Lower leg skin (tissue), 3 donors: ENCODE measurements at regions not wholly inside any gene's neighbourhood (a gene's known extent, or its start where the extent isn't known, plus 50 kb on each side); places are given as distances from the start of the nearest gene placed in this dataset.

Source experiments
- POLR2A ChIP-seq, 2 donors: fragments of 450-650 bp; IDR thresholded peaks; one replicate each; pipeline ENCODE4 v1.6.1; 2016 to 2017; ENCODE audit warnings: antibody characterized with exemption in 2 of 2, mild to moderate bottlenecking in 1 of 2, moderate library complexity in 1 of 2
- TF ChIP-seq, protein P1 (sequence below), 3 donors: fragments of 450-650 bp; IDR thresholded peaks; one replicate each; pipeline ENCODE4 v1.5.1; 2016; ENCODE audit warnings: antibody characterized with exemption in 3 of 3, mild to moderate bottlenecking in 3 of 3, moderate library complexity in 2 of 3

- TF ChIP-seq, protein P1, sequence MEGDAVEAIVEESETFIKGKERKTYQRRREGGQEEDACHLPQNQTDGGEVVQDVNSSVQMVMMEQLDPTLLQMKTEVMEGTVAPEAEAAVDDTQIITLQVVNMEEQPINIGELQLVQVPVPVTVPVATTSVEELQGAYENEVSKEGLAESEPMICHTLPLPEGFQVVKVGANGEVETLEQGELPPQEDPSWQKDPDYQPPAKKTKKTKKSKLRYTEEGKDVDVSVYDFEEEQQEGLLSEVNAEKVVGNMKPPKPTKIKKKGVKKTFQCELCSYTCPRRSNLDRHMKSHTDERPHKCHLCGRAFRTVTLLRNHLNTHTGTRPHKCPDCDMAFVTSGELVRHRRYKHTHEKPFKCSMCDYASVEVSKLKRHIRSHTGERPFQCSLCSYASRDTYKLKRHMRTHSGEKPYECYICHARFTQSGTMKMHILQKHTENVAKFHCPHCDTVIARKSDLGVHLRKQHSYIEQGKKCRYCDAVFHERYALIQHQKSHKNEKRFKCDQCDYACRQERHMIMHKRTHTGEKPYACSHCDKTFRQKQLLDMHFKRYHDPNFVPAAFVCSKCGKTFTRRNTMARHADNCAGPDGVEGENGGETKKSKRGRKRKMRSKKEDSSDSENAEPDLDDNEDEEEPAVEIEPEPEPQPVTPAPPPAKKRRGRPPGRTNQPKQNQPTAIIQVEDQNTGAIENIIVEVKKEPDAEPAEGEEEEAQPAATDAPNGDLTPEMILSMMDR (IDR thresholded peaks at IDR 0.05) = no peak
- TF ChIP-seq POLR2A (IDR thresholded peaks at IDR 0.05) = no peak
These were observed 69.2 kb upstream of the LRATD1 start for GRCh38 chr2:14563324-14563723.
